Ovary (tissue), 3 donors: ENCODE measurements at regions not wholly inside any gene's neighbourhood (a gene's known extent, or its start where the extent isn't known, plus 50 kb on each side); places are given as distances from the start of the nearest gene placed in this dataset.

Experiments used
- CTCF ChIP-seq, 3 donors: fragments of 450-650 bp in 2 of 3; fragments of 200-600 bp in 1 of 3; IDR thresholded peaks; one replicate each; pipeline versions ENCODE4 v1.5.1 to v1.8.0; 2016 to 2022; ENCODE audit warnings: antibody characterized with exemption in 3 of 3, mild to moderate bottlenecking in 1 of 3
- EP300 ChIP-seq: sonication (generic); formaldehyde crosslinking; IDR thresholded peaks from one replicate; pipeline ENCODE4 v1.6.1; 2017; ENCODE audit warnings: antibody characterized with exemption
- POLR2A ChIP-seq: fragments of 450-650 bp; IDR thresholded peaks from one replicate; pipeline ENCODE4 v1.6.1; 2017; ENCODE audit warnings: antibody characterized with exemption, mild to moderate bottlenecking, moderate library complexity
- donor health status: DM: no; HTN: no; CAD: no.

- TF ChIP-seq CTCF (IDR thresholded peaks at IDR 0.05) (no peak), POLR2A (no peak), EP300 (no peak)
Measured at GRCh38 chr1:166410083-166410385, 243.2 kb upstream of the FAM78B start.
